ENCODE measurements at regions not wholly inside any gene's neighbourhood (a gene's known extent, or its start where the extent isn't known, plus 50 kb on each side); places are given as distances from the start of the nearest gene placed in this dataset.
A peak's percentile ranks its signal among the peaks of the same experiment; 100 is the strongest.

DNA sequence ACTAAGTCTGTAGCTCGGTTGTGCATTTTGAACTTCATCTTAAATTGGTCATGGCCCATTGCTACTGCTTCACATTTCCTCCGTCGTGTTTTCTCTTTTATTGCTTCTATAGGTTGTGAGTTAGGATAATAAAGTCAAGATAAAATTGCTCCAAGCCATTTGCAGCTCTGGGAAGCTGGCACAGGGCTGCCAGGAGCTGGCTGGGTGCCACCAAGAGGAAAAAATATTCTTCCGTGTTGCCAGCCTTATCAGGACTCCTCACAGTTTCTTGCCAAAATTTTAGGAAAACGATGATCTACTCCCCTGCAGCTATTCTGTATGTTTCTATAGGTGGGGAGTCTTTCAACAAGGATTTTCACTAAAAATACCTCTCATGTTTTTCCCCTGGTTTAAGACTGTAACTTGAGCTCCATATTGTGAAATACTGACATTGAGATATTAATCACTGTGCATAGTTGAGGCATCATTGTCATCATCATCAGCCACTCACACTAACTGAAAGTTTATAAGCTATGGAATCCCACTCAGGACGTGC lies 55.4 kb upstream of the PIAS1 start:
- TF ChIP-seq, protein P1, sequence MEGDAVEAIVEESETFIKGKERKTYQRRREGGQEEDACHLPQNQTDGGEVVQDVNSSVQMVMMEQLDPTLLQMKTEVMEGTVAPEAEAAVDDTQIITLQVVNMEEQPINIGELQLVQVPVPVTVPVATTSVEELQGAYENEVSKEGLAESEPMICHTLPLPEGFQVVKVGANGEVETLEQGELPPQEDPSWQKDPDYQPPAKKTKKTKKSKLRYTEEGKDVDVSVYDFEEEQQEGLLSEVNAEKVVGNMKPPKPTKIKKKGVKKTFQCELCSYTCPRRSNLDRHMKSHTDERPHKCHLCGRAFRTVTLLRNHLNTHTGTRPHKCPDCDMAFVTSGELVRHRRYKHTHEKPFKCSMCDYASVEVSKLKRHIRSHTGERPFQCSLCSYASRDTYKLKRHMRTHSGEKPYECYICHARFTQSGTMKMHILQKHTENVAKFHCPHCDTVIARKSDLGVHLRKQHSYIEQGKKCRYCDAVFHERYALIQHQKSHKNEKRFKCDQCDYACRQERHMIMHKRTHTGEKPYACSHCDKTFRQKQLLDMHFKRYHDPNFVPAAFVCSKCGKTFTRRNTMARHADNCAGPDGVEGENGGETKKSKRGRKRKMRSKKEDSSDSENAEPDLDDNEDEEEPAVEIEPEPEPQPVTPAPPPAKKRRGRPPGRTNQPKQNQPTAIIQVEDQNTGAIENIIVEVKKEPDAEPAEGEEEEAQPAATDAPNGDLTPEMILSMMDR (IDR thresholded peaks at IDR 0.05; ENCODE audit: control insufficient read depth, insufficient read depth, low read depth, low read length, missing control alignments), result no peak
- no peak overlapping the region for H3K4me3 ChIP-seq (ENCODE audit: control insufficient read depth, low read depth, low read length)
- DNase-seq (ENCODE audit: low read depth), result peak; percentile 31

DNA sequence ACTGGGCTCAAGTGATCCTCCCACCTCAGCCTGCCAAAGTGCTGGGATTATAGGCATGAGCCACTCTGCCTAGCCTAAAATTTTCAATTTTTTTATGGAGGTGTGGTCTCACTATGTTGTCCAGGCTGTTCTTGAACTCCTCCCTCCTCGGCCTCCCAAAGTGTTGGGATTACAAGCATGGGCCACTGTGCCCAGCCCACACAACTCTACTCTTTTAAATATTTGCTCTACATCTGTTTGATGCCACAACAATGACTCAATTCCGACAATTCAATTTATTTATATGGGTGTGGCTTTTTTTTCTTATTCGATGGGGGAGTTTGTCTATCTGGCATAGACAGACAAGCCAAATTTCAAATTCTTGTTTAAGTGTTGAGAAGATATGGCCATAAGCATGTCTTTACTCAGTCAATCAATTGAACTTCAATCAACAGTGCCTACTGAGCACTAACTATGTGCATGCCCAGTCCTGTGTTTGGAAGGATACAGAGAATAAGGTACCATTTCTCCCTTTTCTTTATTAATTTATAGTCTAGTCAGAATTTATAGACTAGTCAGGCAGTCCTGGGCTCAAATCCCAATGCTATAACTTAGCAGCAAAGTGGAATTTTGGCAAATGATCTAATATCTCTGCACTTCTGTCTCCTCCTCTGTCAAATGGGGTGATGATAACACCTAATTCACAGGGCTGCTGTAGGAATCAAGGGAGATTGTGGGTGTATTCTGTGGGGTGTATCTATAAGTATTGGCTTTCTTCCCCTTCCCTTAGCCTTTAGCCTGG lies 54.6 kb upstream of the PIAS1 start:
- DNase-seq (ENCODE audit: low read depth), result no peak
- TF ChIP-seq, protein P1 (IDR thresholded peaks at IDR 0.05; ENCODE audit: control insufficient read depth, insufficient read depth, low read depth, low read length, missing control alignments), result no peak
- H3K4me3 ChIP-seq (ENCODE audit: control insufficient read depth, low read depth, low read length), result no peak overlapping the region

DNA sequence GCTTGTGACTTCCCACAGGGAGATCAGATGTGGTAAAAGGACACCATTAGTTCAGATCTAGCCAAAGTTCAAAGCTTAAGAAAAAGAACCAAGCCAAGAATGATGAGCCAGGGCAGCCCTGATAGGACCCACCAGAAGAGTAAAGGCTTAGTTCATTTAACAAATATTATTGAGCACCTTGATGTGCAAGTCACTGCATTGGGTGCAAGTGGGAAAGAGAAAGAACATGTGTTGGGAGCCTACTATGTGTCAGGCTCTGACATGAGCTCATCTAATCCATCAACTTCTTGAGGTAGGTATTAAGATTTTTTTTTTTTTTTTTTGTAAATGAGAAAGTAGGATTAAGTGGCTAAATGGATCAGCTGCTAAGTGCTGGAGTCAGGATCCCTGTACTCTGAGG lies 53.4 kb upstream of the PIAS1 start:
- TF ChIP-seq, protein P1 (IDR thresholded peaks at IDR 0.05; ENCODE audit: control insufficient read depth, insufficient read depth, low read depth, low read length, missing control alignments), result no peak
- no peak for DNase-seq (ENCODE audit: low read depth)
- no peak overlapping the region for H3K4me3 ChIP-seq (ENCODE audit: control insufficient read depth, low read depth, low read length)

DNA sequence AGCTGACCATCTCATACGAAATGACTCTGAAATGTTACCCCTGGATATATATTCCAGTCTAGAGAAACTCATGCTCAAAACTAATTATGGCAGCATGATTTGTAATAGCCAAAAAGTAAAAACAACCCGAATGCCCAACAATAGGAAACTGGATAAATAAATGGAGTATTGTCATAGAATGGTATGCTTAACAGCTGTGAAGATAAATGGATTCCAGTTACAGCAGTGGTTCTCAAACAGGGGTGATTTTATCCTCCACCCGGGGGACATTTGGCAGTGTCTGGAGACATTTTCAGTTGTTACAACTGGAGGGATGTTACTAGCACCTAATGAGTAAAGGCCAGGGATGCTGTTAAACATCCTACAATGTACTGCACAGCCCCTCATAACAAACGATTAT lies 52.3 kb upstream of the PIAS1 start:
- no peak for DNase-seq (ENCODE audit: low read depth)
- TF ChIP-seq, protein P1 (IDR thresholded peaks at IDR 0.05; ENCODE audit: control insufficient read depth, insufficient read depth, low read depth, low read length, missing control alignments), result no peak
- no peak overlapping the region for H3K4me3 ChIP-seq (ENCODE audit: control insufficient read depth, low read depth, low read length)

DNA sequence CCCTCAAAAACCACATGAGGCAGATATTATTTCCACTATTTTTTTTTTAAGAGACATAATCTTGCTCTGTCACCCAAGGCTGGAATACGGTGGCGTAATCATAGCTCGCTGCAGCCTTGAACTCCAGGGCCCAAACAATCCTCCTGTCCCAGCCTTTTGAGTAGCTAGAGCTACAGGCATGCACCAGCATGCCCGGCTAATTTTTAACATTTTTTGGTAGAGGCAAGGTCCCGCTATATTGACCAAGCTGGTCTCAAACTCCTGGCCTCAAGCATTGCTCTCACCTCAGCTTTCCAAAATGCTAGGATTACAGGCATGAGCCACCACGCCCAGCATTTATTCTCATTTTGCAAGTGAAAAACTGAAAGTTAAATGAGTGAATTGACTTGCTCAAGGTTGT lies 50.8 kb upstream of the PIAS1 start:
- TF ChIP-seq, protein P1 (IDR thresholded peaks at IDR 0.05; ENCODE audit: control insufficient read depth, insufficient read depth, low read depth, low read length, missing control alignments), result no peak
- no peak overlapping the region for H3K4me3 ChIP-seq (ENCODE audit: control insufficient read depth, low read depth, low read length)
- DNase-seq (ENCODE audit: low read depth), result no peak

Measured in AG09309 (cell line).